Endothelial cell (in vitro differentiated cells): ENCODE measurements at regions not wholly inside any gene's neighbourhood (a gene's known extent, or its start where the extent isn't known, plus 50 kb on each side); places are given as distances from the start of the nearest gene placed in this dataset.
A peak's percentile ranks its signal among the peaks of the same experiment; 100 is the strongest.

Experiments used
- DNase-seq: peaks from one replicate; pipeline ENCODE4 v3.0.0; 2021; ENCODE audit warnings: low spot score
- H3K27ac Mint-ChIP-seq: one replicate; pipeline ENCODE4 v1.8.0; 2021; ENCODE audit warnings: mixed read lengths, inconsistent platforms; ENCODE audit not compliant: unreplicated experiment
- H3K27me3 Mint-ChIP-seq: one replicate; pipeline ENCODE4 v1.8.0; 2021; ENCODE audit warnings: mild to moderate bottlenecking, moderate library complexity, mixed read lengths, inconsistent platforms; ENCODE audit not compliant: unreplicated experiment
- H3K36me3 Mint-ChIP-seq: one replicate; pipeline ENCODE4 v1.8.0; 2021; ENCODE audit warnings: mild to moderate bottlenecking, low read depth, mixed read lengths, inconsistent platforms; ENCODE audit not compliant: unreplicated experiment
- H3K4me1 Mint-ChIP-seq: one replicate; pipeline ENCODE4 v1.8.0; 2021; ENCODE audit warnings: mild to moderate bottlenecking, mixed read lengths, inconsistent platforms; ENCODE audit not compliant: unreplicated experiment
- H3K4me3 Mint-ChIP-seq: one replicate; pipeline ENCODE4 v1.8.0; 2021; ENCODE audit warnings: mild to moderate bottlenecking, mixed read lengths, inconsistent platforms; ENCODE audit not compliant: unreplicated experiment
- H3K9me3 Mint-ChIP-seq: one replicate; pipeline ENCODE4 v1.8.0; 2021; ENCODE audit warnings: mixed read lengths, inconsistent platforms; ENCODE audit not compliant: unreplicated experiment
- TF ChIP-seq, protein P1 (sequence below): fragments of 200-600 bp; sonication (generic); IDR thresholded peaks from one replicate; pipeline ENCODE4 v1.5.0; 2021; ENCODE audit warnings: antibody characterized with exemption; ENCODE audit not compliant: unreplicated experiment

DNA sequence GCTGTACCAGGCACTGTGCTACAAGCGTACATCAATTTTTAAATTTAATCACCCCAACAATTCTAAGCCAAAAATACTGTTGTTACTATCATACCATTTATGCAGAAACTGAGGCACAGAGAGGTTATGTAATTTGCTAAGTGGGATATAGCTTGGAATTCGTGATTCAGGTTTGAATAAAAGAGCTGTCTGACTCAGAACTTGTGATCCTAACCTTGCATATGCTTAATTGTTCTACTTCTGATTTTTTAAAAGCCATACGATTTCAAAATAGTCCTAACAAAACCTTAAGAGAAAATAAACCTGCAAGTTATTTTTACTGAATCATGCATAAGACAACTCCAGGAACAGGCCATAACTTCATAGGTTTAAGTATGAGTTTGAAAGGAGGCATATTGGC is 498.0 kb upstream of the CFAP20DC start:
- no peak overlapping the region for H3K27ac Mint-ChIP-seq
- H3K9me3 Mint-ChIP-seq = no peaks in the 10 kb centered on the region
- no peaks in the 10 kb centered on the region for H3K36me3 Mint-ChIP-seq
- TF ChIP-seq, protein P1, sequence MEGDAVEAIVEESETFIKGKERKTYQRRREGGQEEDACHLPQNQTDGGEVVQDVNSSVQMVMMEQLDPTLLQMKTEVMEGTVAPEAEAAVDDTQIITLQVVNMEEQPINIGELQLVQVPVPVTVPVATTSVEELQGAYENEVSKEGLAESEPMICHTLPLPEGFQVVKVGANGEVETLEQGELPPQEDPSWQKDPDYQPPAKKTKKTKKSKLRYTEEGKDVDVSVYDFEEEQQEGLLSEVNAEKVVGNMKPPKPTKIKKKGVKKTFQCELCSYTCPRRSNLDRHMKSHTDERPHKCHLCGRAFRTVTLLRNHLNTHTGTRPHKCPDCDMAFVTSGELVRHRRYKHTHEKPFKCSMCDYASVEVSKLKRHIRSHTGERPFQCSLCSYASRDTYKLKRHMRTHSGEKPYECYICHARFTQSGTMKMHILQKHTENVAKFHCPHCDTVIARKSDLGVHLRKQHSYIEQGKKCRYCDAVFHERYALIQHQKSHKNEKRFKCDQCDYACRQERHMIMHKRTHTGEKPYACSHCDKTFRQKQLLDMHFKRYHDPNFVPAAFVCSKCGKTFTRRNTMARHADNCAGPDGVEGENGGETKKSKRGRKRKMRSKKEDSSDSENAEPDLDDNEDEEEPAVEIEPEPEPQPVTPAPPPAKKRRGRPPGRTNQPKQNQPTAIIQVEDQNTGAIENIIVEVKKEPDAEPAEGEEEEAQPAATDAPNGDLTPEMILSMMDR = no peak
- no peaks in the 10 kb centered on the region for H3K4me1 Mint-ChIP-seq
- H3K27me3 Mint-ChIP-seq = no peaks in the 10 kb centered on the region
- DNase-seq = no peak
- H3K4me3 Mint-ChIP-seq = no peak overlapping the region

- Mint-ChIP-seq H3K36me3 (no peaks in the 10 kb centered on the region), H3K27ac (no peak overlapping the region), H3K9me3 (no peaks in the 10 kb centered on the region), H3K27me3 (no peaks in the 10 kb centered on the region), H3K4me1 (no peaks in the 10 kb centered on the region), H3K4me3 (no peak overlapping the region)
- no peak for DNase-seq
- TF ChIP-seq, protein P1 = no peak
Observed at GRCh38 chr3:59546522-59546921, 496.7 kb upstream of the CFAP20DC start.

DNA sequence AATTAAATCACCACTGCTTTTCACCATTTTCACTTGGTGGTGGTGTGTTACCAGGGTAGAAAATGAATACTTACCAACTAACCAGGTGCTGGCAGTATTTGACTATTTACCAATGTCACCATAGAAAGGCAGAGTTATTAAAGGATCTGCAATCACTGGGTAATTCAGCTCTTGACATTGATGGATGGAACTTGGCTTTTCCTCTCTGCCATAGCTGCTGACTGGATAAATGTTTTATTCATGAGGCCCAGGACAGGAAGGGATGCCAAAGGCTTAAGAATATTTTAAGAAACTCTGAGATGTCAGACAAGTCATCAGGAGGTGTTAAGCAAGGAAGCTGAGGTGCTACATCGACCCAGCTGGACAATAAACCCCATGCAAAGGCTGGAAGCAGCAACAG is 495.5 kb upstream of the CFAP20DC start:
- Mint-ChIP-seq H3K36me3 (no peaks in the 10 kb centered on the region), H3K4me3 (no peak overlapping the region), H3K27ac (no peak overlapping the region), H3K4me1 (peaks cover 8% of the 10 kb centered on the region), H3K27me3 (no peaks in the 10 kb centered on the region), H3K9me3 (no peaks in the 10 kb centered on the region)
- TF ChIP-seq, protein P1 = no peak
- no peak for DNase-seq

GRCh38 chr3:59542276-59542675 is 492.5 kb upstream of the CFAP20DC start:
- Mint-ChIP-seq H3K4me1 (peaks cover 14% of the 10 kb centered on the region), H3K9me3 (no peaks in the 10 kb centered on the region), H3K27me3 (no peaks in the 10 kb centered on the region), H3K4me3 (no peak overlapping the region), H3K36me3 (no peaks in the 10 kb centered on the region), H3K27ac (no peak overlapping the region)
- no peak for DNase-seq
- TF ChIP-seq, protein P1 = no peak

DNA sequence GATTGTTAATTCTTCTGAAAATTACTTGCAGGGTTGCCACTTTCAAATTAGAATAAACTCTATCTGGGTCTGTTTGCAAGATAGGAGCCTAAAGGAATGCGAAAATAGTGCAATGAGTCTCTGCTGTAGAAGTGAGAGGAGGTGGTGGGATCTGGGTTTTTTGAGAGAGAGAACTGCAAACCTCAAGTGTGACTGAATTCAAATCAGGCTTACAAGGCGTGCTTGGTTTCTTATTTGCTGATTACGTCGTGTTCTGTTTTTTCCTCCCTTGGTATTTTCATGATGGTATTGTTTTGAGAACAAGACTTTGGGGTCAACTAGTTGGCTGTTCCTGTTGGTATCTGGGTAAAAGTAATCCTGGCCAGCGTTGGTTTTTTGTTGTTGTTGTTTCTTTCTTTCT is 490.9 kb upstream of the CFAP20DC start:
- no peak for DNase-seq
- Mint-ChIP-seq H3K36me3 (no peaks in the 10 kb centered on the region), H3K4me1 (peaks cover 14% of the 10 kb centered on the region), H3K27me3 (no peaks in the 10 kb centered on the region), H3K9me3 (no peaks in the 10 kb centered on the region), H3K27ac (peak overlapping the region; percentile 33), H3K4me3 (no peak overlapping the region)
- TF ChIP-seq, protein P1 = no peak
